Retinal pigment epithelial cell (primary cell): ENCODE measurements at regions not wholly inside any gene's neighbourhood (a gene's known extent, or its start where the extent isn't known, plus 50 kb on each side); places are given as distances from the start of the nearest gene placed in this dataset.
A peak's percentile ranks its signal among the peaks of the same experiment; 100 is the strongest.

Source experiments
- DNase-seq: peaks from one replicate; pipeline ENCODE4 v3.0.0-alpha.2; 2010; ENCODE audit warnings: low read depth
- H3K4me3 ChIP-seq: 2 replicates; pipeline ENCODE4 v1.5.1; 2011; ENCODE audit warnings: mild to moderate bottlenecking, low read length, control low read depth, moderate library complexity
- CTCF ChIP-seq: conservative IDR thresholded peaks from 2 replicates; pipeline ENCODE4 v1.5.1; 2011; ENCODE audit warnings: low read depth, low read length, control low read depth, inconsistent platforms

GRCh38 chr20:60116128-60116909, 158.1 kb downstream of the CDH26 start:
- no peak overlapping the region for H3K4me3 ChIP-seq
- DNase-seq = no peak
- no peak for TF ChIP-seq CTCF

- no peak for TF ChIP-seq CTCF
- peak; percentile 83 for DNase-seq
- H3K4me3 ChIP-seq = no peak overlapping the region
These were observed 158.8 kb downstream of the CDH26 start for GRCh38 chr20:60117065-60117464.

GRCh38 chr20:60121903-60122302, 163.7 kb downstream of the CDH26 start:
- TF ChIP-seq CTCF = no peak
- H3K4me3 ChIP-seq = no peak overlapping the region
- DNase-seq = no peak

- DNase-seq = no peak
- no peak for TF ChIP-seq CTCF
- no peak overlapping the region for H3K4me3 ChIP-seq
These were observed 164.4 kb downstream of the CDH26 start for GRCh38 chr20:60122671-60123070.

GRCh38 chr20:60123096-60123495, 164.9 kb downstream of the CDH26 start:
- no peak for TF ChIP-seq CTCF
- H3K4me3 ChIP-seq = no peak overlapping the region
- DNase-seq = no peak

GRCh38 chr20:60123652-60124051, 165.4 kb downstream of the CDH26 start:
- DNase-seq = no peak
- no peak for TF ChIP-seq CTCF
- H3K4me3 ChIP-seq = no peak overlapping the region

GRCh38 chr20:60124776-60125381, 166.7 kb downstream of the CDH26 start:
- no peak for TF ChIP-seq CTCF
- no peak overlapping the region for H3K4me3 ChIP-seq
- no peak for DNase-seq
